Adrenal gland (tissue), 9 donors: ENCODE measurements at regions not wholly inside any gene's neighbourhood (a gene's known extent, or its start where the extent isn't known, plus 50 kb on each side); places are given as distances from the start of the nearest gene placed in this dataset.

ENCODE experiments used
- DNase-seq, 7 donors: peaks; one replicate each; pipeline ENCODE4 v3.0.0-alpha.2; 2019 to 2020
- H3K27ac ChIP-seq, 5 donors: fragments of 200-600 bp; sonication (generic) in 4 of 5; 1 replicate in 3 of 5; 2 replicates in 2 of 5; pipeline versions ENCODE4 v1.5.1 to v1.8.0; 2016 to 2020; ENCODE audit warnings: mild to moderate bottlenecking in 1 of 5
- H3K27me3 ChIP-seq: fragments of 200-600 bp; 2 replicates; pipeline ENCODE4 v1.8.0; 2021
- H3K36me3 ChIP-seq, 2 donors: fragments of 200-600 bp; replicated peaks in 1 of 2; 1 replicate in 1 of 2; 2 replicates in 1 of 2; pipeline versions ENCODE4 v1.5.1 to v1.8.0; 2018 to 2022
- H3K4me1 ChIP-seq, 2 donors: fragments of 200-600 bp; replicated peaks in 1 of 2; 1 replicate in 1 of 2; 2 replicates in 1 of 2; pipeline versions ENCODE4 v1.5.1 to v1.8.0; 2018 to 2021
- H3K4me3 ChIP-seq, 4 donors: fragments of 200-600 bp; sonication (generic) in 3 of 4; one replicate each; pipeline ENCODE4 v1.5.1; 2016 to 2018
- H3K9me3 ChIP-seq, 3 donors: fragments of 200-600 bp; sonication (generic) in 1 of 3; replicated peaks in 1 of 3; 1 replicate in 2 of 3; 2 replicates in 1 of 3; pipeline versions ENCODE4 v1.5.1 to v1.8.0; 2016 to 2021
- POLR2A ChIP-seq, 2 donors: fragments of 450-650 bp; IDR thresholded peaks; one replicate each; pipeline ENCODE4 v1.6.1; 2017; ENCODE audit warnings: antibody characterized with exemption in 2 of 2, mild to moderate bottlenecking in 2 of 2, moderate library complexity in 1 of 2
- WGBS, 4 donors: extraction: QIAGEN DNeasy Blood & Tissue Kit in 2 of 4; methylation state at CpG; one replicate each; pipeline versions ENCODE4 v1.1.5 to v1.1.7; 2013 to 2017; 5-methylcytosine and 5-hydroxymethylcytosine counted together
- intact Hi-C, 2 donors: fragments of 100-400 bp; cut with DNase I; formaldehyde crosslinking; loops; one replicate each; pipeline versions ENCODE4 v1.14.1 to v1.15.0; 2022 to 2023
- TF ChIP-seq, protein P1 (sequence below), 6 experiments: fragments of 450-650 bp in 4 of 6; fragments of 200-600 bp in 2 of 6; sonication (generic) in 1 of 6; IDR thresholded peaks; 1 replicate in 5 of 6; 2 replicates in 1 of 6; pipeline versions ENCODE4 v1.5.1 to v1.8.0; 2016 to 2021; ENCODE audit warnings: antibody characterized with exemption in 6 of 6, mild to moderate bottlenecking in 2 of 6, moderate library complexity in 1 of 6
- donor health status: healthy with polysubstance abuse.
- donor health status: Bipolar disorder and iron deficiency.
- donor health status: DM: yes; HTN: yes; CAD: no.
- donor health status: DM: no; HTN: no; CAD: no.
- donor health status: DM: no; HTN: no; CAD: no.

DNA sequence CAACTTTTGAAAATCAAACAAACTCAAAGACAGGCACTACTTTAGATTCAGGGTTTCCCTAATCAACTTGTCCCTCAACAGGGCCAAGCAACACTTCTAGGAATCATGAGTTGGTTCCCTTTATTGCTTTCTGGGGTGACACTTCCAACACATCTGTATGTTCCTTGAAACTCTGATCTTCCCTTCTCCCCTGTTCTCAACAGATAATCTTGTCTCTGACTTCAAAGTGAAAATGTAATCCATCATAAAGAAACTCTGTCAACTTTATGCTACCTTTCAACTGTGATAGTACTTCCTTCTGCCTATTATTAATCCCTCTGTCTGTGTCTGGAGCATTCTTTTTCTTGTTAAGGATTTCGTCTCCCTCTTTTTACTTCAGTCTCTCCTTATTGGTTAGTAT is 250.1 kb upstream of the MEF2C start:
- Histone ChIP-seq H3K4me1 (no peaks in the 10 kb centered on the region), H3K36me3 (no peaks in the 10 kb centered on the region), H3K4me3 (no peak overlapping the region), H3K27me3 (no peaks in the 10 kb centered on the region), H3K27ac (no peak overlapping the region), H3K9me3 (no peaks in the 10 kb centered on the region)
- intact Hi-C loops: no loop called here
- 79 to 83% (median 81%) methylated on average over 1 of the region's 1 CpG for WGBS, 4 donors
- no peak for TF ChIP-seq POLR2A (IDR thresholded peaks at IDR 0.05)
- TF ChIP-seq, protein P1, sequence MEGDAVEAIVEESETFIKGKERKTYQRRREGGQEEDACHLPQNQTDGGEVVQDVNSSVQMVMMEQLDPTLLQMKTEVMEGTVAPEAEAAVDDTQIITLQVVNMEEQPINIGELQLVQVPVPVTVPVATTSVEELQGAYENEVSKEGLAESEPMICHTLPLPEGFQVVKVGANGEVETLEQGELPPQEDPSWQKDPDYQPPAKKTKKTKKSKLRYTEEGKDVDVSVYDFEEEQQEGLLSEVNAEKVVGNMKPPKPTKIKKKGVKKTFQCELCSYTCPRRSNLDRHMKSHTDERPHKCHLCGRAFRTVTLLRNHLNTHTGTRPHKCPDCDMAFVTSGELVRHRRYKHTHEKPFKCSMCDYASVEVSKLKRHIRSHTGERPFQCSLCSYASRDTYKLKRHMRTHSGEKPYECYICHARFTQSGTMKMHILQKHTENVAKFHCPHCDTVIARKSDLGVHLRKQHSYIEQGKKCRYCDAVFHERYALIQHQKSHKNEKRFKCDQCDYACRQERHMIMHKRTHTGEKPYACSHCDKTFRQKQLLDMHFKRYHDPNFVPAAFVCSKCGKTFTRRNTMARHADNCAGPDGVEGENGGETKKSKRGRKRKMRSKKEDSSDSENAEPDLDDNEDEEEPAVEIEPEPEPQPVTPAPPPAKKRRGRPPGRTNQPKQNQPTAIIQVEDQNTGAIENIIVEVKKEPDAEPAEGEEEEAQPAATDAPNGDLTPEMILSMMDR (IDR thresholded peaks at IDR 0.05): no peak
- DNase-seq: no peak

DNA sequence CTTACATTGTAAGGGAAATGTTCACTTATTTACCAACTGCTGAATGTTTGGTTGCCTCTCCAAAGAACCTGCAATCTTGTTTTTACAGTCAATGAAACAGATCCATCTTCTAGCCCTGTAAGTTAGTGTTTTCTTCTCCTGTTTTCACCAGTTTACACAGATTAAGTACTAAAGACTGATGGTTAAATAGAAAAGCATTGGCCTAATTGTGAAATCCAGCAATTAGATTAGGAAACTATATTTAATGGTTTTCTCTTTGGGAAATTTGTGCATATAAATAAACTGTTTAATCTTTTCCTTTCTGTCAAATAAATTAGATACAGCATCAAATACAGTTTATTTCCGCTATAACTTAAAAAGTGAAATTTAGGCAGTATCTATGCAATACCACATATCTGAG is 247.9 kb upstream of the MEF2C start:
- H3K27ac ChIP-seq: no peak overlapping the region
- intact Hi-C loops: no loop called here
- 97 to 100% (median 99%) methylated on average over 1 of the region's 1 CpG for WGBS, 4 donors

DNA sequence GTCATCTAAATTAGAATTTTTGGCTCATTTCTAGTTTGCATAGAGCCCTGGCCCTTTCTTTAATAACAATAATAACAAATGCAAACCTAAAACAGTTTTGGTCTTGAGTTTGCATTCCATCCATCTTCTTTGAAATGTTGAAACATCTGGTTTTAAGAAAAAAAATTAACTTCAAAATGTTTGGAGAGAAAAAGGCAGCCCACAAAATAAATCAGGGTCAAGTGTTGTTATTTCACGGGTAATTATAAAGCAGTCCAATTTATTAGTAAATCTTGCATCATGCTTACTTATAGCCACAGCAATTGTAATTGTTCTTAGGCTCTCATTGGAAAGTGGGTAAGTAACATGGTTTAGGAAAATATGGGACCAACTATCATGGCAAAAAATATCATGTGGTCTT is 247.0 kb upstream of the MEF2C start:
- no peak for TF ChIP-seq POLR2A (IDR thresholded peaks at IDR 0.05)
- TF ChIP-seq, protein P1 (IDR thresholded peaks at IDR 0.05): no peak
- 68 to 80% (median 75%) methylated on average over 1 of the region's 1 CpG for WGBS, 4 donors
- Histone ChIP-seq H3K4me1 (no peaks in the 10 kb centered on the region), H3K27ac (no peak overlapping the region), H3K27me3 (no peaks in the 10 kb centered on the region), H3K36me3 (no peaks in the 10 kb centered on the region), H3K4me3 (no peak overlapping the region), H3K9me3 (no peaks in the 10 kb centered on the region)
- intact Hi-C loops: no loop called here
- no peak for DNase-seq

More for the DNA sequence above, 247.9 kb upstream of the MEF2C start:
- Histone ChIP-seq H3K4me1 (no peaks in the 10 kb centered on the region), H3K36me3 (no peaks in the 10 kb centered on the region), H3K27me3 (no peaks in the 10 kb centered on the region), H3K4me3 (no peak overlapping the region), H3K9me3 (no peaks in the 10 kb centered on the region)
- DNase-seq: no peak
- TF ChIP-seq, protein P1 (IDR thresholded peaks at IDR 0.05): no peak
- no peak for TF ChIP-seq POLR2A (IDR thresholded peaks at IDR 0.05)

DNA sequence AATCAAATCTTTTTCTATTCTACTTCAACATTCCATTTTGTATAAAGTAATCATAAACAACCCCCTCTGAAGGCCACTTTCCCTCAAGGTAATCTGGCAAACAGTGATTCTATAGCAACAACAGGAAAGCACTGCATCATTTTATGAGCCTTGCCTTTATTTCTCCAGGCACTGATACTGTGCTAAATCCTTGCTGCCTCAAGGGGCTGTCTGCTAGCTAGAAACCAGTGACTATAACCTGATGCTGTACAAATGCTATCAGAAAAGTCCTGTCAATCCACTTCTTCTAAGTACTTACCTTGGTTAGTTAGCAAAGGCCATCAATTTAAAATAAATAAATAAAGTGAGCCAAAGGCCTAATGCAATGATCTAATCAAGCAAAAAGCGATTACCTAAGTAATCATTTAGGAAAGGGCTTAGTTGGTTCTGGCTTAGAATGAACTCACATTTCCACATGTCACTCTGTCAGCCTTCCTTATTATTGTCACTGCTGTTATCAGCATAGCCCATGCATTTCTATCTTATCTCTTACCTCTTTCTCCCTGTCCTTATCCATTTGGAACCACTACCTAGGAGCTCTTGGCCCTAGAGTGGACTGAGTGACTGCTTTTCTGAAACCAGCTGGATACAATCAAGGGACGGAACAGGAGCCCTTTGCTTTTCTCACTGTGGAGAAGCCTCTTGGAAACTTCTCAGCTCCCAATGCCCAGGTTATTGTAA is 246.1 kb upstream of the MEF2C start:
- intact Hi-C loops: no loop called here
- no peaks in the 10 kb centered on the region for H3K27me3 ChIP-seq

More for the DNA sequence above, 246.1 kb upstream of the MEF2C start:
- no peak overlapping the region for H3K27ac ChIP-seq
- 89 to 93% (median 91%) methylated on average over 2 of the region's 2 CpGs for WGBS, 4 donors
- no peak for DNase-seq
- no peaks in the 10 kb centered on the region for H3K9me3 ChIP-seq
- no peak overlapping the region for H3K4me3 ChIP-seq
- TF ChIP-seq, protein P1 (IDR thresholded peaks at IDR 0.05): no peak
- no peak for TF ChIP-seq POLR2A (IDR thresholded peaks at IDR 0.05)
- no peaks in the 10 kb centered on the region for H3K4me1 ChIP-seq
- H3K36me3 ChIP-seq: no peaks in the 10 kb centered on the region
